Muscle of leg (tissue), 3 donors: ENCODE measurements at regions not wholly inside any gene's neighbourhood (a gene's known extent, or its start where the extent isn't known, plus 50 kb on each side); places are given as distances from the start of the nearest gene placed in this dataset.

Source experiments
- DNase-seq: peaks from one replicate; pipeline ENCODE4 v3.0.0; 2013
- H3K27ac ChIP-seq: one replicate; pipeline ENCODE4 v1.5.1; 2013; ENCODE audit warnings: mild to moderate bottlenecking, low read length, control low read depth
- H3K27me3 ChIP-seq: one replicate; pipeline ENCODE4 v1.6.1; 2013; ENCODE audit warnings: low read length; ENCODE audit not compliant: control insufficient read depth, insufficient read depth
- H3K36me3 ChIP-seq: one replicate; pipeline ENCODE4 v1.6.1; 2013; ENCODE audit warnings: low read length; ENCODE audit not compliant: control insufficient read depth, insufficient read depth
- H3K4me1 ChIP-seq: one replicate; pipeline ENCODE4 v1.6.1; 2013; ENCODE audit warnings: low read length; ENCODE audit not compliant: control insufficient read depth, insufficient read depth
- H3K4me3 ChIP-seq: one replicate; pipeline ENCODE4 v1.5.1; 2013; ENCODE audit warnings: low read length, control low read depth
- H3K9me3 ChIP-seq: replicated peaks from 2 replicates; pipeline ENCODE4 v1.6.1; 2013; ENCODE audit warnings: low read depth, low read length; ENCODE audit not compliant: control insufficient read depth
- WGBS: methylation state at CpG from one replicate; pipeline ENCODE4 v1.1.5; 2013; ENCODE audit warnings: missing lambda C conversion rate; ENCODE audit not compliant: insufficient coverage; 5-methylcytosine and 5-hydroxymethylcytosine counted together

GRCh38 chr2:60358476-60358875 lies 195.0 kb downstream of the BCL11A start:
- Histone ChIP-seq H3K27ac (no peak overlapping the region), H3K4me1 (peaks cover 5% of the 10 kb centered on the region), H3K4me3 (no peak overlapping the region), H3K9me3 (no peaks in the 10 kb centered on the region), H3K36me3 (no peaks in the 10 kb centered on the region), H3K27me3 (peaks cover 9% of the 10 kb centered on the region)
- DNase-seq: no peak
- WGBS: 56% methylated on average over 3 of the region's 4 CpGs

- Histone ChIP-seq H3K9me3 (no peaks in the 10 kb centered on the region), H3K4me3 (no peak overlapping the region), H3K36me3 (no peaks in the 10 kb centered on the region), H3K4me1 (peaks cover 7% of the 10 kb centered on the region), H3K27me3 (peaks cover 9% of the 10 kb centered on the region), H3K27ac (no peak overlapping the region)
- 26% methylated on average over 6 of the region's 6 CpGs for WGBS
- DNase-seq: peak; percentile 67
Measured at GRCh38 chr2:60357996-60358395, 195.5 kb downstream of the BCL11A start.

GRCh38 chr2:60356346-60356745 lies 197.1 kb downstream of the BCL11A start:
- peaks cover 19% of the 10 kb centered on the region for H3K4me1 ChIP-seq
- WGBS: 79% methylated on average over 4 of the region's 5 CpGs

GRCh38 chr2:60355849-60356261 lies 197.6 kb downstream of the BCL11A start:
- Histone ChIP-seq H3K9me3 (no peaks in the 10 kb centered on the region), H3K27me3 (peaks cover 4% of the 10 kb centered on the region), H3K4me1 (peaks cover 19% of the 10 kb centered on the region), H3K36me3 (no peaks in the 10 kb centered on the region), H3K4me3 (no peak overlapping the region), H3K27ac (no peak overlapping the region)
- WGBS: no CpG with 5 or more reads among the region's 4 CpGs
- DNase-seq: peak; percentile 12

More at GRCh38 chr2:60356346-60356745, 197.1 kb downstream of the BCL11A start:
- no peaks in the 10 kb centered on the region for H3K9me3 ChIP-seq
- H3K27me3 ChIP-seq: peaks cover 4% of the 10 kb centered on the region
- no peak for DNase-seq
- no peak overlapping the region for H3K4me3 ChIP-seq
- H3K36me3 ChIP-seq: no peaks in the 10 kb centered on the region
- H3K27ac ChIP-seq: no peak overlapping the region

- no peak overlapping the region for H3K27ac ChIP-seq
- peaks cover 19% of the 10 kb centered on the region for H3K4me1 ChIP-seq
- no peaks in the 10 kb centered on the region for H3K36me3 ChIP-seq
- H3K27me3 ChIP-seq: peaks cover 4% of the 10 kb centered on the region
- no CpG with 5 or more reads among the region's 1 CpG for WGBS
- H3K9me3 ChIP-seq: no peaks in the 10 kb centered on the region
- no peak overlapping the region for H3K4me3 ChIP-seq
- DNase-seq: no peak
Measured at GRCh38 chr2:60354713-60355112, 198.7 kb downstream of the BCL11A start.

GRCh38 chr2:60353863-60354262 lies 199.6 kb downstream of the BCL11A start:
- Histone ChIP-seq H3K36me3 (no peaks in the 10 kb centered on the region), H3K9me3 (no peaks in the 10 kb centered on the region), H3K4me3 (no peak overlapping the region), H3K27ac (no peak overlapping the region), H3K4me1 (peaks cover 19% of the 10 kb centered on the region), H3K27me3 (peaks cover 4% of the 10 kb centered on the region)
- WGBS: no CpG with 5 or more reads among the region's 2 CpGs
- no peak for DNase-seq

- H3K4me1 ChIP-seq: peaks cover 18% of the 10 kb centered on the region
- H3K4me3 ChIP-seq: no peak overlapping the region
- no peak for DNase-seq
- H3K9me3 ChIP-seq: no peaks in the 10 kb centered on the region
- H3K27me3 ChIP-seq: peaks cover 4% of the 10 kb centered on the region
- no peaks in the 10 kb centered on the region for H3K36me3 ChIP-seq
- H3K27ac ChIP-seq: no peak overlapping the region
- WGBS: no CpG with 5 or more reads among the region's 10 CpGs
Measured at GRCh38 chr2:60353406-60353800, 200.1 kb downstream of the BCL11A start.

GRCh38 chr2:60352491-60353405 lies 200.7 kb downstream of the BCL11A start:
- Histone ChIP-seq H3K4me3 (no peak overlapping the region), H3K9me3 (no peaks in the 10 kb centered on the region), H3K27me3 (peaks cover 4% of the 10 kb centered on the region), H3K4me1 (peaks cover 15% of the 10 kb centered on the region), H3K27ac (no peak overlapping the region), H3K36me3 (no peaks in the 10 kb centered on the region)
- peak; percentile 58 for DNase-seq
- WGBS: 82% methylated on average over 9 of the region's 20 CpGs

- Histone ChIP-seq H3K36me3 (no peaks in the 10 kb centered on the region), H3K27ac (no peak overlapping the region), H3K4me1 (peaks cover 15% of the 10 kb centered on the region), H3K9me3 (no peaks in the 10 kb centered on the region), H3K4me3 (no peak overlapping the region), H3K27me3 (peaks cover 4% of the 10 kb centered on the region)
- DNase-seq: peak; percentile 30
- 35% methylated on average over 5 of the region's 8 CpGs for WGBS
Measured at GRCh38 chr2:60351802-60352201, 201.7 kb downstream of the BCL11A start.

- H3K9me3 ChIP-seq: no peaks in the 10 kb centered on the region
- H3K27me3 ChIP-seq: peaks cover 4% of the 10 kb centered on the region
- WGBS: 93% methylated on average over 3 of the region's 4 CpGs
- no peak for DNase-seq
- peaks cover 15% of the 10 kb centered on the region for H3K4me1 ChIP-seq
- H3K4me3 ChIP-seq: no peak overlapping the region
- H3K36me3 ChIP-seq: no peaks in the 10 kb centered on the region
- no peak overlapping the region for H3K27ac ChIP-seq
Measured at GRCh38 chr2:60351321-60351720, 202.1 kb downstream of the BCL11A start.
